ENCODE measurements at regions not wholly inside any gene's neighbourhood (a gene's known extent, or its start where the extent isn't known, plus 50 kb on each side); places are given as distances from the start of the nearest gene placed in this dataset.

GRCh38 chr4:123043793-123044425 lies 121.5 kb upstream of the NUDT6 start:
- no peak overlapping the region for H2BK120ac ChIP-seq (ENCODE audit: low read depth, low read length)
- no peak overlapping the region for H3K23ac ChIP-seq (ENCODE audit: low read depth, low read length)
- H3K79me1 ChIP-seq (ENCODE audit: low read depth in 1 of 2, low read length in 2 of 2): peaks cover 0 to 7% of the 10 kb centered on the region in 2 experiments; a peak in 1 of 4 replicates
- H3K27ac ChIP-seq (ENCODE audit: insufficient read depth, low read length): no peak overlapping the region
- H2BK5ac ChIP-seq (ENCODE audit: low read depth, low read length, poor library complexity, severe bottlenecking): no peak overlapping the region
- ATAC-seq (ENCODE audit: low read depth) (no peak), DNase-seq (no peak)
- H4K91ac ChIP-seq (ENCODE audit: insufficient read depth, low read depth, low read length): no peak overlapping the region
- H3K9ac ChIP-seq (ENCODE audit: low read depth, low read length): no peak overlapping the region
- no peaks in the 10 kb centered on the region for H3K27me3 ChIP-seq (ENCODE audit: control insufficient read depth, insufficient read depth, low read length)
- no peaks in the 10 kb centered on the region for H4K20me1 ChIP-seq (ENCODE audit: insufficient read depth, low read length)
- H2AK9ac ChIP-seq (replicated peaks; ENCODE audit: low read depth, low read length, poor library complexity): no peak overlapping the region
- H3K4ac ChIP-seq (ENCODE audit: low read depth, low read length): no peak overlapping the region
- H2AFZ ChIP-seq (replicated peaks; ENCODE audit: low read length, poor library complexity): no peak overlapping the region
- ChIA-PET CTCF (interaction anchor here (1.1 kb wide), 1 partner anchor 13 kb away, joined by 4 read pairs; no protein-coding TSS in a partner anchor), POLR2A (ENCODE audit: unreplicated experiment) (no interaction called here)
- no peak overlapping the region for H3K4me3 ChIP-seq (ENCODE audit: insufficient read depth, low read depth, low read length)
- no peak overlapping the region for H3K4me2 ChIP-seq (ENCODE audit: low read depth, low read length)
- no peak for TF ChIP-seq FOS (IDR thresholded peaks at IDR 0.05; ENCODE audit: low read depth, low read length)
- TF ChIP-seq RFX5 (IDR thresholded peaks at IDR 0.05; ENCODE audit: low read depth, low read length): no peak
- no peak for TF ChIP-seq CTCF (conservative IDR thresholded peaks at IDR 0.05; ENCODE audit: low read depth, low read length)
- no peak for TF ChIP-seq USF2 (IDR thresholded peaks at IDR 0.05; ENCODE audit: low read depth, low read length)
- TF ChIP-seq MXI1 (IDR thresholded peaks at IDR 0.05; ENCODE audit: borderline replicate concordance, low read depth, low read length): no peak
- no peak for TF ChIP-seq RCOR1 (IDR thresholded peaks at IDR 0.05; ENCODE audit: insufficient replicate concordance, low read length)
- no peak for TF ChIP-seq RAD21 (IDR thresholded peaks at IDR 0.05; ENCODE audit: low read length)
- TF ChIP-seq MAZ (IDR thresholded peaks at IDR 0.05; ENCODE audit: borderline replicate concordance, low read depth, low read length): no peak
- TF ChIP-seq CEBPB (IDR thresholded peaks at IDR 0.05; ENCODE audit: low read depth, low read length): no peak
- TF ChIP-seq CHD1 (IDR thresholded peaks at IDR 0.05; ENCODE audit: low read depth, low read length): no peak
- no peak for TF ChIP-seq NFE2L2 (IDR thresholded peaks at IDR 0.05; ENCODE audit: low read depth, low read length)
- TF ChIP-seq MAFK (IDR thresholded peaks at IDR 0.05; ENCODE audit: low read depth, low read length): no peak
- TF ChIP-seq POLR2A (IDR thresholded peaks at IDR 0.05; ENCODE audit: low read depth, low read length): no peak
- TF ChIP-seq ELK1 (IDR thresholded peaks at IDR 0.05; ENCODE audit: borderline replicate concordance, low read depth, low read length): no peak
- TF ChIP-seq BHLHE40 (IDR thresholded peaks at IDR 0.05; ENCODE audit: low read depth, low read length): no peak
- TF ChIP-seq SMC3 (IDR thresholded peaks at IDR 0.05; ENCODE audit: low read depth, low read length): no peak
- H3K56ac ChIP-seq (ENCODE audit: extremely low read depth, insufficient read depth, low read length): no peak overlapping the region
- no peak overlapping the region for H3K18ac ChIP-seq (ENCODE audit: low read depth, low read length)
- no peak overlapping the region for H4K5ac ChIP-seq (ENCODE audit: low read depth, low read length)
- no peaks in the 10 kb centered on the region for H3K36me3 ChIP-seq (ENCODE audit: control insufficient read depth, insufficient read depth, low read length)
- WGBS, 2 experiments (ENCODE audit: extremely low coverage in 2 of 2, insufficient read length in 1 of 2): 83% methylated on average over 1 of the region's 2 CpGs; no CpG with 5 or more reads in 1 of the 2 experiments
- H4K8ac ChIP-seq (ENCODE audit: low read depth in 2 of 2, low read length in 2 of 2): no peak overlapping the region
- dilution Hi-C loops (cut with HindIII; ENCODE audit: low sequenced_read_pairs, unreplicated experiment): no loop called here
- H3K14ac ChIP-seq (replicated peaks; ENCODE audit: low read depth, low read length): no peak overlapping the region
- no peak overlapping the region for H2BK15ac ChIP-seq (ENCODE audit: low read depth, low read length)
- in situ Hi-C loops (cut with MboI; ENCODE audit: low sequenced_read_pairs): no loop called here
- no peak overlapping the region for H2AK5ac ChIP-seq (ENCODE audit: low read depth, low read length)
- no peaks in the 10 kb centered on the region for H3K9me1 ChIP-seq (ENCODE audit: insufficient read depth, low read length)
- no TSS peak for BruUV-seq (replicated peaks)
- no peaks in the 10 kb centered on the region for H3K4me1 ChIP-seq (ENCODE audit: control insufficient read depth, insufficient read depth, low read length)
- no peak overlapping the region for H2BK20ac ChIP-seq (ENCODE audit: low read depth, low read length)
- intact Hi-C loops (cut with micrococcal nuclease): no loop called here
- peaks cover 16% of the 10 kb centered on the region; the same call in 1 of the 2 replicates for H3K9me3 ChIP-seq (ENCODE audit: control insufficient read depth, insufficient read depth, low read length)
